COLO668 (cell line): ENCODE measurements at regions not wholly inside any gene's neighbourhood (a gene's known extent, or its start where the extent isn't known, plus 50 kb on each side); places are given as distances from the start of the nearest gene placed in this dataset.
"Not testable (repeated sequence)": the region's sequence is repeated elsewhere in the genome, so short reads cannot be mapped to it uniquely, and the experiment has no call there.

ENCODE experiments used
- DNase-seq: peaks from one replicate; lab custom pipeline; 2025; ENCODE audit not compliant: unreplicated experiment; lab: John Stamatoyannopoulos, UW

DNA sequence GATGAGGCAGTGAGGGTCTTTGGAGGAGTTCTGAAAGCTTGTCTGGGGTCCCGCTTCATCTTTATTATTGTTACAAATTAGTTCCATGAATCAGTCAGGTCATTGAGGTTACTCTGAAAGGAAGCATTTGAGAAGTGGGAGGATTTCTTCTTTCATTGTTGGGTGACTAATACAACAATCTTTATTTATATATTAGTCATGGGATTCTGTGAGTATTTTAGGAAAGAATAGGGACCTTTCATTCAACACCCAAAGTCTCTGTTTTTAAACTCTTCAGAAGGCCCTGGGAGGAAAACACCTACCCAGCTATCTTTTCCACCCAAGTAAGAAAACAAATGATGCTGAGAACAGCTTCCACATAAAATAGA is 98.3 kb downstream of the SOD2 start:
- no peak for DNase-seq

DNA sequence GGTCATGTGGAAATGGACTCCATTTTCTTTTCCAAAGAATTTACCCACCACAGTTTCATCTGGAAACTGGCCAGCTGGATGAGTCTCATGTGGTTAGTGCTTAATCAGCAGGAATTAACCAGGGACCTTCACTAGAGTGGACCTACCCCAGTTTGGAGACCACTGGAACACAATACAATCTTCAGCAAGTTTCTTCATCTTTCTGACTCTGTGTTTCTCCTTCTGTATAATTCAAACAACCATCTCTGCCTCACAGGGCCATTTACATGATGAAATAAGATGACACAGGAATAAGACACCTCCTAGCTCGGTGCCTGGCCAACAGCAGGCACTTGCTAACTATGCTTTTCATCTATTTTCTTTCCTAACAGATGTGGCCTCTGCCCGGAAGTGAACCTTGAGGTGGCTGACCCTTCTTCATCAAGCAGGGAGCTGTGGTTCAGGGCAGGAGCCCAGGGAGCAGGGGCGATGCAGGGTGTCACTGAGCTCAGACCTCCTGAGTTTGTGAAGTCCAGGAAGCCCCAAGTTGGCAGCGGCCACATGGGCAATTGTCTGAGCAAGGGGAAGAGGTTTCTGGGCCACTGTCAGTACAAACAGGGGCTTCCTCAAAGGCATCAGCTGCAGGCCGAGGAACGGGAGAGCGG is 98.8 kb downstream of the SOD2 start:
- no peak for DNase-seq

DNA sequence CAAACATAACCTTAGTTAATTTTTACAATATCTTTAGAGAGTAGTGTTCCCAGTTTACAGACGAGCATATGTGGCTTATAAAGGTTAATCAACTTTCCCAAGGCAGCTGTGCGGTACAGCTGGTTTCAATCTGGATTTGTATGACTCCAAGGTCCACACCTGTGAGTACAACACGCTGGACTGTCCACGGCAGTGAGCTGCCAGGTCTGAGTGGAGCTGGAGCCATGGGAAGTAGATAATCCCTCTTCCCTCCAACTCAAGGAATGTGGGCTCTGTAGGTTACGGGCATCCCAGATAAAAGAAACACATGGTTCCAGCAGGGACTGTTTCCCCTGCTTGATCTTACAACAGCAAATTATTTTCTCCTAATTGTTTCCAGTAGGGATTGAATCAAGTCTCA is 102.2 kb downstream of the SOD2 start:
- no peak for DNase-seq

DNA sequence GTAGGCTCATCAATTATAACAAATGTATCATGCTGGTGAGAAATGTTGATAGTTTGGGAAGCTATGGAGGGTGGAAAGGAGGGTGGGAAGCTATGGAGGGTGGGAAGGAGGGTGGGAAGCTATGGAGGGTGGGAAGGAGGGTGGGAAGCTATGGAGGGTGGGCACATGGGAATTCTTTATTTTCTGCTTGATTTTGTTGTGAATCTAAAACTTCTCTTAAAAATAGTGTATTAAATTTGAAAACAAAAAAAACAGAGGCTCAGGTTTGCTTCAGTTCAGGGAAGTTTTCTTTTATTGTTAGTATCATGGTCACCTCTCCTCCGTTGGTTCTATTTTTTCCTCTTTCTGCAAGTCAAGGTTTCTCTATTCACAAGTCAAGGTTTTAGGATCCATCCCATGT is 106.4 kb downstream of the SOD2 start:
- no peak for DNase-seq

DNA sequence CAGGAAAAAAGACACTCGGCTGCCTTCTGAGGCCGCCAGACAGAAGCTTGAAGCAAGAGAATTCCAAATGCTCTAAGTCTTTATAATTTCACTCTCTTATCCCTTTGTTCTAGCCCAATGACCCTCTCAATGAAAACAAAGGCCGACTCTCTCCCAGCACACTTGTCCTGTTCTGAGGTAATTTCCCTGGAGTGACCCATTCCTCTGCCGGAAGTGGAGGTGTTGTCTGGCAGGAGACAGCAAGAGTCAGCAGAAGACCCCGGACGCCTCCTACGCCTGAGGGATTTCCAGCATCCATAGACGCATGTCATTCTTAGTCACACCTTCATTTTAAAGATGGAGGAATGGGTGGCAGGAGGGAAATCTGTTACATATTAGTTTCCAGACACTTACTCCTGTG is 110.3 kb downstream of the SOD2 start:
- DNase-seq = no peak

DNA sequence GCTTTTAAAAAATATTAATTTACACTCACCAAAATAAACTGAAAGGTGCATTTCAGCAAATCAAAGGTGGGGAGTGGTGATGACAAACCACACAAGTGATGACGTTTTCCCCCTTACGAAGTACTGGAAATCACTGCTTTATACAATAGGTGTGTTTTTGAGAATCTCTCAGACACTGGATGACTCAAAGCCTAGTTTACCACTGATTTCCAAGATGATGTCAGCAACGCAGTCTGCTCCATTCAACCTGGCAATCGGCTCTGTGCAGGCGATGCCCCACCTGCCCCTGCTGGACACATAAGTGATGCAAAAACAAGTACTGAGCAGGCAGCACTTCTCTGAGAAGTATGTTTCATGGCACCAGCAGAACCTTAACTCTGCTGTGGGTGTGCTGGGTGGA is 114.4 kb downstream of the SOD2 start:
- DNase-seq = no peak

DNA sequence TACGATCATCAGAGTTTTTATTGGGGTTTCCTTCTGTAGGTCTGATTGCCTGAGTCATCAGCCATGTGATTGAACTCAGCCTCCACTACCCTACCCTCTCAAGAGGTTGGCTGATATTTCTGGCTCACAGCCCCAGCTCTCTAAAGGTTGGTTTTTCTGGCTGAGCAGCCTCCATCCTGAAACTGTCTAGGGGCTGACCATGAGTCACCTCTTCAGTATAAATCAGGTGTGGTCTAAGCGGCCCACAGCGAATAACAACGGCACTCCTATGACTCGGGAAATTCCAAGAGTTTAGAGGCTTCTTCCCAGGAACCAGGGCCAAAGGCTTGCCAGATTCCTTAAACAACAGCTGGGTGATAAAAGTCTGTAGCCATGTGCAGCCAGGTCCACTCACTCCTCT is 115.5 kb downstream of the SOD2 start:
- DNase-seq = no peak

DNA sequence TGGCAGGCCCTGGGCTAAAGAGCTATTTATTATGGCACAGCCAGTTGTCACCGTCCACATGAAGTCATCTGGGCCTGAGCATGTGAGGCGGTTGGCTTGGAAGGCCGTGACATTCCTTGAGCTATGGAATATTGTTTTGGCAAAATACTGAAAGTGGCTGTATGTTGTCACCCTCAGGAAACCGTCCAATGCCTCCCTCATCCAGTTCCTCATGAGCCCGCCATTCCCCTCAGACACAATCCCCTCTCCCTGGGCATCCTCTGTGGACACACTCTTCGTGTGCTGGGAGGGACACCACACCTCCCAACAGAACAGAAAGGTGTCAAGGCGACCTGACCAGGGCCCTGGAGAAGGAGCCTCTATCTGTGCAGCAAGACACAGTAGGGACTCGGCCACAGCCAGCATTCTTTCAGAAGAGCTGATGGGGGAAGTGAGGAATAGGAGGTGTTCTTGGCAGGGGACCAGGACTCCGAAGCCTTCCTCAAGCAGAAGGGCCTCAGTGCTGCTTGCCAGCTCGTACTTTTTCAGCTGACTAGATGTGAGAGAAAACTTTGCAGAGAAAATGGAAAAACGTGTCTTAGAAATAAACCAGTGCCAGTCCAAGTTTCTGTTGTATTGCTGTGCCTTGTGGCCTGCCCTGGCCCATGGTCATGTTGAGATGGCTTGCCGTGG is 120.5 kb downstream of the SOD2 start:
- no peak for DNase-seq

DNA sequence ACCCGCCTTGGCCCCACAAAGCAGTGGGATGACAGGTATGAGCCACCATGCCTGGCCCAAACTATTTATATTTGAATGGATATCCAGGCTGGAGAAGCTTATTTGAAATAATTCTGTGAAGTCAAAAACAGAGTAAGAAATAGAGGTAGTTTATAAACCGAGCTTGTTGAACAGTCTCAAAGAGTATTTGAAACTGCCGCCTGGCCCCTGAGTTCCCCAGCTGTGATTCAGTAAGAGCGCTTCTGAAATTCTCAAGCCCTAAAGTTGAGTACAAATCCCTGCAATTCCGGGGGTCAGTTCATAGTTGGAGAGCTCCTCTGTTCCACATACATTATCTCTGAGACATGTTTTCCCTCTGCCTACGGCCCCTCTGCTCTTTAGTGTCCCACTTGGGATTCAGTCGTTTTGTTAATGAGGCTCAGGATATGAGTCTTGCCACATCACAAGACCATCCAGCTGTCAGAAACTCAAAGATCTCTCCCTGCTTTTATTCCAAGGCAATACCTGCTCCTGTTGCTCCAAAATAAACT is 127.8 kb downstream of the SOD2 start:
- DNase-seq = no peak

DNA sequence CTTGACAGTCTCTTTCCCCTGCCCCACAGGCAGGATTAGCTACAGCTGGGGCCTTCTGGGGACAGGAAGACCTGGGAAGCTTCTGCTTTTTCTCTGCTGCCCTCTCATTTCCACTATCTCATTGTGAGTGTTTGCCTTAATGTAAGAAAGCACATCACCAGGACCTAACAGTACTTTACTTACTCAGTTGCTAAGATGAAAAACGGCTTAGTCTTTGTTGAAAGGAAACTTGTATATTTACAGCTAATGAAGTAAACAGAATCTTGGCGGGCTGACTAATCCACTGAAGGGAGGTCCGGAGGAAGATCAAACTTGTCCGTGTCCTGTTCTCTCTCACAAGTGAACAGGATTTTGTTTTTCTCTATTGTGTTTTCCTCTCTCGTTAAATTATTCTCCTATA is 128.6 kb downstream of the SOD2 start:
- DNase-seq = no peak

DNA sequence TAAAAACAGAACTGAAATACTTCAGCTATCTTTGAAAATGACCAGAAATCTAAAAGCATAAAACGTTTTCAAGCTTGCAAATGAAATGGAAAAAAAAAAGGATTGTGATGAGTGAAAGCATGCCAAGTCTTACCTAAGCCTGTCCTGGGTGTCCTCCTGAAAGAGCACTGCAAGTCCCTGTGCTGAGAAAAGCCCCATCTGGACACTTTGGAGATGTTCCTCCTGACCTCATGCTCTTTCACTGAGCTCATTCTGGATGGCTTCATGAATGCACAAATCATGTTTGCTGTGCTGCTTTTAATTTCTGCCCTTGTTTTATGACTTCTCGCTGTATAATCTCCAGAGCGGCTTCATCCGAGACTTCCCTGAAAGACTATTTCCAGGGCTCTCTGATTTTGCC is 136.0 kb downstream of the SOD2 start:
- DNase-seq = no peak

DNA sequence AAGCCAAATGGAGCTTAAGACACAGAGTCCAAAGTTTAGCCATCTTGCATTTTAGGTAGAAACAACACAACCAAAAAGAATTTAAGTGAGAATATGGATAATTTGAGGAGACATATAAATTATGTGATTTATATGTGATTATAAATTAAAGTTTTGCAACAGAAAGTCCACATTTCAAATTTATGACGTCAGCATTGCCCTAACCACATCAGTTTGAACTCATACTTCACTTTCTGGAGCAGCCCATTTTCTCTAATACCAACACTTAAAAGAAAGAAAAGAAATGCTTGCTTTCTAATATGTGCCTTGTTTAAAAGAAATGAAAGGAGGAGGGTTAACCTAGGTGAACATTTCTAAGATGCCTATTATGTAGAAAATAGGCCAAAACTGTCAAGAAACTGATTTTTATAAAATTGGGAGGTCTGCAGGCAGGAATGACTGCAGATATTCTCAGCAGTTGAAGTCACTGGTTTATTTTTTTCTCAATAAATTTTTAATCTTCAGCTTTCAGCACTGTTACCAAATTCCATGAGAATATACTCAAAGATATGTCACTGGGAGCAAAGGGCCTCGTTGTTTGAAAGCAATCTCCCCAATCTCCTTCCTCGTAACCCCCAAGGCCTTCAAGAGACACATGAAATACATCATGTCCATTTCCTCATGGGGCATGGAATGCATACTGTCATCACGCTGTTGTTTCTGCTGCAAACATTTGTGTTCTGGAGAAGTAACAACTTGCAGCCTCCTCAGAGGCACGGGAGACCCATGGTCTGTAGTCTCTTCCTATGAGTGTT is 137.8 kb downstream of the SOD2 start:
- DNase-seq = no peak

DNA sequence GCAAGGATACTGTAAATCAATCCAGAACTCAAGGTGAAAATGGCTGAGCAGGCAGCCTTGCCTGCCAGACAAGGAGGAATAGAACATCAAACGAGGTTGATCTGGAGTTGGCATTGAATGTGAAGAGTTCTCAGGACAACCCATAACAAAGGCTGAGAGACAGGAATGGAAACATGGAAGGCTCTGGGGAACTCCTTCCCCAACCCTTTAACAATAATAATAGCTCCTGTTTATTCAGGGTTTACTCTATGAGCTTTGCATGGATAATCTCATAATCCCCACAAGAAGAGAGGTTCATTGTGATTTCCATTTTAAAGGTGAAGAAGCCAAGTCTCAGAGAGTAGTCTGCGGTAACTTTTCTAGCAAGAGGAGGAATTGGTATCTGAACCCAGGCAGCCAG is 151.7 kb downstream of the SOD2 start:
- no peak for DNase-seq

DNA sequence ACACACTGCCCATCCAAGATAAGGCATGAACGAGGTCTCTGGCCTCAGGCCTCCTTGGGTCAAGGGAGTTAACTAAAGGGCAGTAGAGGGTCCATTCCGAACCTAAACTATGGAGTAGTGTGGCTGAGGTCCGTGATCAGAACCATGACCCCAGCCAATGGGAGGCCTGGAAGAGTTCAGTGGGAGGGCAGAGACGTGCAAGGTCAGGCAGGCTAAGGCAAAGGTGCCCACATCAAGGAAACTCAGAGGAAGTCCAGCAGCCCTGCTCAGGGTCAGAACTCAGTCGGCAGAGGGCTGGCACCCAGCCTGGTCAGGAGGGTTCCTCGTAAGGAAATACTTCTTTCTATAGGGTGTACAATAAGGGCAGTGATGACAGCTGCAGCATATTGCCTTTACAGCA is 152.2 kb downstream of the SOD2 start:
- no peak for DNase-seq

DNA sequence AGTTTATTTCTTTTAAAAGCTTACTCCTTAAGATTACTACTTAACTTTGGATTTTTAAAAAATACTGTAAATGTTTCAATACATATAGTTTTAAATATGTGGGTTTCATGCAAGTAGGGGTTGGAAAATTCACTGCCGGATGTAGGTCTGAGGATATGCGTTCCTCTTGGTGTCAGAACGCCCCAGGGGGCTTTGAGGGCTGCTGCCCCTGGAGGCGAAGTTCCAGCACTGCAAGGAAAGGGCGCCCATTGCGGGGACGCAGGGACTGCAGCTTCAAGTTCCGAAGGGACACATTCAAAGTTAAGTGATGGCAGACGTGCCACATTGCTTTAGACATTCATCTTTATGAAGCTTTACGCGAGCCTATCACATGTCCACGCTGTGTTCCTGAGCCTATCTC is 152.9 kb downstream of the SOD2 start:
- peak; percentile 2 for DNase-seq

DNA sequence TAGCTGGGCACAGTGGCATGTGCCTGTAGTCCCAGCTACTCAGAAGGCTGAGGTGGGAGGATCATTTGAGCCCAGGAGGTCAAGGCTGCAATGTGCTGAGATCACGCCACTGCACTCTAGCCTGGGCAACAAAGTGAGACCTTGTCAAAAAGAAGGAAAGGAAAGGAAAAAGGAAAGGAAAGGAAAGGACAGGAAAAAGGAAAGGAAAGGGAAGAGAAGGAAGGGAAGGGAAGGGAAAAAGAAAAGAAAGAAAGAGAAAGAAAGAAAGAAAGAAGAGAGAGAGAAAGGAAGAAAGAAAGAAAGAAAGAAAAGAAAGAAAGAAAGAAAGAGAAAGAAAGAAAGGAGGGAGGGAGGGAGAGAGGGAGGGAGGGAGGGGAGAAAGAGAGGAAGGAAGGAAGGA is 155.0 kb downstream of the SOD2 start:
- DNase-seq = not testable (repeated sequence)

DNA sequence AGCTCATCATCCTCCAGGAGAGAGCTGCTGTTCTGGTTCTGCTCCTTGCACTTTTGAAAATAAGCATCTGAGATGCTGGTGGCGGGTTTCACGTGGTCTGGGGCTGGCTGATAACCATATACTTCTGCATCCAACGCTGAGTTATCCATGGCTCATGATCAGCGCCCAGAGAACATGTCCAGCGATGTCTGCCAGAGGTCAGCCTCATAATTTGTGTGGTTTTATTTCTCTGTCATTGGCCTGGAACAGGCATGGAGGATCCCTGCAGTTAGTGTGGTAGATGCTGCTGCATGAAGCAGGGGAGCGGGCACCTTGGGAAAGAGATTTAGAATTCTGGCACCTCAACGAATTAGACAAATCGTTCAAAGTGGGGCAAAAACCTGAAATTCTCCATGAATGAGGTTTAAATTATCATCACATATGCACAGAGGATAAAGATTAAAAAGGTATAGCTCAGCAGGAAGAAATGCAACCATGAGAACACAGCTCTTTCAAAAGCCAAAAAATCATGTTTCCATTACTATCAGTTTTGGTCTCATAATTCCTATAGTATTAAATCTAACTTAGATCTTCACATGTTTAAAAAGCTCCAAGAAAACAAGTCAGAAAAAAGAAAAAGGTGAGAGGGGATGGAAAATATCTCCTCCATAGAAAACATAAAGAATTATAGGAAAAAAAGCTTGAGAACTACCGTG is 157.2 kb downstream of the SOD2 start:
- DNase-seq = no peak

DNA sequence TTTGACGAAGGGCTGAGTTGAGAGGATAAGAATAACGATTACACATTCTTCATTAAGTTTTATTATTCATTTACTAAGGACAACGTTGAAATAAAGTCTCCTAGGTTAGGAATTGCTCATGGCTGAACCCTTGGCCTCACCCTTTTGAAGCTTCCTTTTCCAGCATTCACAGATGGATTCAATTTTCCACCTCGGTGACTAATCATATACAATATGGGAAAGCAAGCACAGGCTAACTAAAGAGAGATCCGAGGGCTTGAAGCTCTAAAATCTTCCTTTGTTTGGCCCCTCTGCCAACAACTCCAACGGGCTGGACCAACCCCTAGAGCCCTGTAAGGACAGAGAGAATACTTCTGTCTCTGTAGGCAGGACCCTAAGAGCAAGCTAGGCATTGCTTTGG is 159.5 kb downstream of the SOD2 start:
- no peak for DNase-seq

DNA sequence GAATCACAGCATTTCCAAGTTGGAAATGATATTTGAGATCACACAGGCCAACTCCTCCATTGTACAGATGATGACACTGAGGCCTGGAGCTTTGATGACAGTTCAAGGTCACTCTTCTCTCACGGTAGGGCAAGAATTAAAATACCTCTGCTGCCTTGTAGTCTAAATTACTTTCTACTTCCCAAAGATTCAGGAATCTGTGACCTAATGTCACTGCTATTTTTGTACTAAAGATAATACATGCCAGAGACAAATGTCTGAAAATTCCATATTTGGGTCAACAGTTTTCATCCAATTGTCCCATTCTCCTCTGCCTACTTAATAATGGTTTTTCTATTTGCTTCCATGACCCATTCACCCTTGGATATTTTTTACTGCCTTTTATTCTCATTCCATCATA is 160.0 kb downstream of the SOD2 start:
- DNase-seq = no peak

DNA sequence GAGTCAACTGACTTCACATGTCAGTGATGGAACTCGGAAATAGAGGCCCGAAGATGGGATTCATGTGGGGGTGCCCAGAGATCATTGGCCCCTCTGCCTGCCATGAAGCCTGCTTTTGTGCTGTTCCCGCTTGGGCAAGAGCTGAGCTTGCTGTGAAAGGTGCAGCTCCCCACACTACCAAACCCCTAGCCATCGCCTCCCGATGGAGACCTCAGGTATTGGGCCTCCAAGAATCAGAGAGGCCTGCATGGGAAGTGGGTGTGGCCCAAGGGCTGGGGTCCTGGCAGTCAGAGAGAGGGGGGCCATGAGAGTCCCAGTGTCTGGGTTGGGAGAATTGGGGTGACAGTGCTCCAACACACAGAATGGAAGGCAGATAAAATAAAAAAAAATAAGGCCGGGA is 160.9 kb downstream of the SOD2 start:
- DNase-seq = no peak

DNA sequence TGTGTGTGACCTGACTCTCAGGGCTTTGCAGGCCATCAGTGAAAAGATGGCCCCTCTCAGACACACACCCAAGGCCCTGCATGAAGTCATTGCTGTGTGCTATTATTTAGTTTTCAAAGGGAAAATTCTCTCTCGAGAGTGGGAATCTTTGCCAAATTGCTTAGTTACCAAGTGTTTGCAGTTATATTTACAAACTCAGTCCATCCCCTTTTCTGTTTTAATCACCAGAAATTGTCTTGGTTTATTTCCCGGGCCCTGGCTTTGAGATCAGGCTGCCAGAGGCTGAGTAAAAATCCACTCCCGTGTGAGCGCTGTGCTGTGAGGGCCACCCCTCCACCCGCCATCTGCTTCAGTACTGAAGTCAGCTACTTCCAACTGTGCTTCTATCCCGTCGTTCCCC is 163.1 kb downstream of the SOD2 start:
- no peak for DNase-seq

DNA sequence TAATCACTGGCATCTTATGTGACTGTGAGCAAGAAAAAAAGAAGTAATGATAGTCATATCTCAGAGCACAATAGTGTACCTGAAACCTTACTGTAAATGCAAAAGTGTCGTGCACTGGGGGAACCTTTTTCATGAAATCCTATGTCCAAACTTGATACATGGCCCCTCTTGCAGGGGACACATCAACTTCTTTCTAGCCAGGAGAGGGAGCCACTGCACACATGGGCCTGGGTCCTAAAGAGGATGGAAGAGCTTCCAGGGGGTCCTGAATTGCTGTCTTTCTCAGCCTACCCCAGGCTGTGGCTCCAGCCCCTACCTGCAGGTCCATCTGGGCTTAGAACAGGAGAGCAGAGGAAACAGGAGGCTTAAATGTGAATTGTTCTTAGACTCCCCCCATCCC is 165.7 kb downstream of the SOD2 start:
- no peak for DNase-seq
